HepG2 (cell line): ENCODE measurements at regions not wholly inside any gene's neighbourhood (a gene's known extent, or its start where the extent isn't known, plus 50 kb on each side); places are given as distances from the start of the nearest gene placed in this dataset.

Experiments used
- AGO2 ChIP-seq: fragments of 200-400 bp; formaldehyde crosslinking; optimal IDR thresholded peaks from 2 replicates; pipeline ENCODE3; 2017; ENCODE audit warnings: mild to moderate bottlenecking, low read depth, low read length, moderate library complexity
- BRD4 ChIP-seq: sonication (generic); formaldehyde crosslinking; IDR thresholded peaks from 2 replicates; pipeline ENCODE4 v1.4.0; 2020; ENCODE audit warnings: missing genetic modification reagents
- CBX1 ChIP-seq: IDR thresholded peaks from one replicate; pipeline ENCODE4 v1.6.1; 2016; ENCODE audit warnings: antibody characterized with exemption, low read depth
- CTCF ChIP-seq: sonication (generic); formaldehyde crosslinking; IDR thresholded peaks from 2 replicates; pipeline ENCODE4 v1.5.0; 2020; ENCODE audit warnings: mild to moderate bottlenecking, missing genetic modification reagents, moderate library complexity
- IRF1 ChIP-seq: sonication (generic); formaldehyde crosslinking; IDR thresholded peaks from 2 replicates; pipeline ENCODE4 v1.4.0; 2020; ENCODE audit warnings: low read depth, mild to moderate bottlenecking, missing genetic modification reagents
- MIXL1 ChIP-seq: IDR thresholded peaks from 2 replicates; pipeline ENCODE4 v1.6.1; 2016
- MTA3 ChIP-seq: sonication (generic); formaldehyde crosslinking; IDR thresholded peaks from 2 replicates; pipeline ENCODE4 v1.4.0; 2020; ENCODE audit warnings: missing genetic modification reagents
- MXD1 ChIP-seq: sonication (generic); formaldehyde crosslinking; IDR thresholded peaks from 2 replicates; pipeline ENCODE4 v1.4.0; 2020; ENCODE audit warnings: mild to moderate bottlenecking, missing genetic modification reagents
- NFIB ChIP-seq: sonication (generic); formaldehyde crosslinking; IDR thresholded peaks from 2 replicates; pipeline ENCODE4 v1.9.0; 2021; ENCODE audit warnings: missing genetic modification reagents, mild to moderate bottlenecking, borderline replicate concordance
- NPAS2 ChIP-seq: sonication (generic); formaldehyde crosslinking; IDR thresholded peaks from 2 replicates; pipeline ENCODE4 v1.8.0; 2022; ENCODE audit warnings: mild to moderate bottlenecking, missing genetic modification reagents, borderline replicate concordance
- RFXANK ChIP-seq: IDR thresholded peaks from 2 replicates; pipeline ENCODE4 v1.6.1; 2016
- SIN3B ChIP-seq: fragments of 150-350 bp; IDR thresholded peaks from 2 replicates; pipeline ENCODE4 v1.6.1; 2014; ENCODE audit warnings: low read length
- TBX3 ChIP-seq: fragments of 450-650 bp; IDR thresholded peaks from 2 replicates; pipeline ENCODE4 v1.6.1; 2017; ENCODE audit warnings: antibody characterized with exemption, mild to moderate bottlenecking, inconsistent platforms, borderline replicate concordance
- ZFY ChIP-seq: sonication (generic); formaldehyde crosslinking; IDR thresholded peaks from 2 replicates; pipeline ENCODE4 v1.4.0; 2020; ENCODE audit warnings: missing genetic modification reagents
- ZNF260 ChIP-seq: sonication (generic); formaldehyde crosslinking; IDR thresholded peaks from 2 replicates; pipeline ENCODE4 v1.4.0; 2020; ENCODE audit warnings: missing genetic modification reagents, low read depth, mild to moderate bottlenecking, borderline replicate concordance
- ZNF326 ChIP-seq: sonication (generic); formaldehyde crosslinking; IDR thresholded peaks from 2 replicates; pipeline ENCODE4 v1.4.0; 2020; ENCODE audit warnings: missing genetic modification reagents, borderline replicate concordance
- ZNF484 ChIP-seq: sonication (generic); formaldehyde crosslinking; IDR thresholded peaks from 2 replicates; pipeline ENCODE4 v1.5.1; 2020; ENCODE audit warnings: mild to moderate bottlenecking, low read depth, missing genetic modification reagents, borderline replicate concordance
- ZNF773 ChIP-seq: sonication (generic); formaldehyde crosslinking; IDR thresholded peaks from 2 replicates; pipeline ENCODE4 v1.4.0; 2020; ENCODE audit warnings: missing genetic modification reagents, borderline replicate concordance
- ZNF784 ChIP-seq: sonication (generic); formaldehyde crosslinking; IDR thresholded peaks from 2 replicates; pipeline ENCODE4 v1.5.1; 2020; ENCODE audit warnings: missing genetic modification reagents, mild to moderate bottlenecking, borderline replicate concordance
- TF ChIP-seq, protein P1 (sequence below): sonication (generic); formaldehyde crosslinking; IDR thresholded peaks from 2 replicates; pipeline ENCODE4 v1.5.1; 2020; ENCODE audit warnings: mild to moderate bottlenecking, missing genetic modification reagents, borderline replicate concordance
- TF ChIP-seq, protein P2 (sequence below): sonication (generic); formaldehyde crosslinking; IDR thresholded peaks from 2 replicates; pipeline ENCODE4 v1.4.0; 2020; ENCODE audit warnings: low read depth, missing genetic modification reagents

DNA sequence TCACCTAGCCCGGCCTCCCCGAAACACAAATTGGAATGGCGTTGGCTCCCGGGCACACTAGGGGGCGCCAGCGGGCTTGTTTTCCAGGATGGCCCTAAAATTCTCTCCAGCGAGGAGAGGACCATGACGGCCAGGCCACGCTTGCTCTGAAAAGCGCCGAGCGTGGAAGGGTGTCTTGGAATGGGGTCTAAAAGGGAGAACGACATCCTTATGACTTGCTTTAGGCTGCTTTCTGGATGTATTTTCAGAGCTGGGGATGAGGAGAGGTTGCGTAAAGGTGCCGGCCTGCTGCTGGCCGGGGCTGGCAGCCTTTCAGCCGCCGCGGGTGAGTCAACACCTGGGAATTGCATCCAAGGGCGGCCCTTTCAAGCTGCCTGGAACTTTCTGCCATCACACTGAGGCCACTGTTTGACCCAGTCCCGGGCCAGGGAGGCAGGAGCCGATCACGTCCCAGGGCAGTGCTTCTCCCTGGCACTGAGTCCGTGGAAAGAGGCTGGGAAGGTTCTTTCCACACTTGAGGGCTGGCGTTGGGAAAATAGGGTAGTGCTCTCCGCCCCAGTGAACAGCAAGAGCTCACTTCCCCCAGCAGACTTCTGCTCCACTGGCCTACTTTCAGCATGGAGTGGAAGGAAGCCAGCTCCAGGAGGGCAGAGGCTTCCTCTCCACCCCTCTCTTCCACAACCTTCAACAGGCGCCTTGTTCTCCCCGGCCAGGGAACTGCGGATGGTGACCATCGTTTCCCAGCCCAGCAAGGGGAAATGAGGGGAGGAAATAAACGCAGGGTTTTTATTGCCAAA is 216.2 kb downstream of the TTC8 start (continued):
- TF ChIP-seq ZNF784 (CRISPR knock-in tag) (no peak), SIN3B (no peak; the same call in 1 of the 2 replicates), MTA3 (CRISPR knock-in tag) (no peak), ZNF260 (CRISPR knock-in tag) (no peak), NPAS2 (CRISPR knock-in tag) (no peak), MIXL1 (CRISPR knock-in tag) (no peak; the same call in 1 of the 2 replicates), TBX3 (peak; percentile 70), IRF1 (CRISPR knock-in tag) (no peak), ZNF773 (CRISPR knock-in tag) (peak; percentile 40; the same call in 1 of the 2 replicates), MXD1 (no peak), CBX1 (peak; percentile 17), ZFY (CRISPR knock-in tag) (peak; percentile 75), NFIB (no peak), AGO2 (no peak), ZNF326 (CRISPR knock-in tag) (0 out of 2 replicates have a peak, but pooled peaks have one; percentile 32), RFXANK (CRISPR knock-in tag) (peak; percentile 31; the same call in 1 of the 2 replicates), CTCF (CRISPR knock-in tag) (peak; percentile 96), BRD4 (peak; percentile 62), ZNF484 (CRISPR knock-in tag) (no peak)
- TF ChIP-seq, protein P1, sequence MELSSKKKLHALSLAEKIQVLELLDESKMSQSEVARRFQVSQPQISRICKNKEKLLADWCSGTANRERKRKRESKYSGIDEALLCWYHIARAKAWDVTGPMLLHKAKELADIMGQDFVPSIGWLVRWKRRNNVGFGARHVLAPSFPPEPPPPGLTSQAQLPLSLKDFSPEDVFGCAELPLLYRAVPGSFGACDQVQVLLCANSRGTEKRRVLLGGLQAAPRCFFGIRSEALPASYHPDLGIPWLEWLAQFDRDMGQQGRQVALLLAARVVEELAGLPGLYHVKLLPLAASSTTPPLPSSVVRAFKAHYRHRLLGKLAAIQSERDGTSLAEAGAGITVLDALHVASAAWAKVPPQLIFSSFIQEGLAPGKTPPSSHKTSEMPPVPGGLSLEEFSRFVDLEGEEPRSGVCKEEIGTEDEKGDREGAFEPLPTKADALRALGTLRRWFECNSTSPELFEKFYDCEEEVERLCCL (CRISPR knock-in tag), result no peak; the same call in 1 of the 2 replicates
- TF ChIP-seq, protein P2, sequence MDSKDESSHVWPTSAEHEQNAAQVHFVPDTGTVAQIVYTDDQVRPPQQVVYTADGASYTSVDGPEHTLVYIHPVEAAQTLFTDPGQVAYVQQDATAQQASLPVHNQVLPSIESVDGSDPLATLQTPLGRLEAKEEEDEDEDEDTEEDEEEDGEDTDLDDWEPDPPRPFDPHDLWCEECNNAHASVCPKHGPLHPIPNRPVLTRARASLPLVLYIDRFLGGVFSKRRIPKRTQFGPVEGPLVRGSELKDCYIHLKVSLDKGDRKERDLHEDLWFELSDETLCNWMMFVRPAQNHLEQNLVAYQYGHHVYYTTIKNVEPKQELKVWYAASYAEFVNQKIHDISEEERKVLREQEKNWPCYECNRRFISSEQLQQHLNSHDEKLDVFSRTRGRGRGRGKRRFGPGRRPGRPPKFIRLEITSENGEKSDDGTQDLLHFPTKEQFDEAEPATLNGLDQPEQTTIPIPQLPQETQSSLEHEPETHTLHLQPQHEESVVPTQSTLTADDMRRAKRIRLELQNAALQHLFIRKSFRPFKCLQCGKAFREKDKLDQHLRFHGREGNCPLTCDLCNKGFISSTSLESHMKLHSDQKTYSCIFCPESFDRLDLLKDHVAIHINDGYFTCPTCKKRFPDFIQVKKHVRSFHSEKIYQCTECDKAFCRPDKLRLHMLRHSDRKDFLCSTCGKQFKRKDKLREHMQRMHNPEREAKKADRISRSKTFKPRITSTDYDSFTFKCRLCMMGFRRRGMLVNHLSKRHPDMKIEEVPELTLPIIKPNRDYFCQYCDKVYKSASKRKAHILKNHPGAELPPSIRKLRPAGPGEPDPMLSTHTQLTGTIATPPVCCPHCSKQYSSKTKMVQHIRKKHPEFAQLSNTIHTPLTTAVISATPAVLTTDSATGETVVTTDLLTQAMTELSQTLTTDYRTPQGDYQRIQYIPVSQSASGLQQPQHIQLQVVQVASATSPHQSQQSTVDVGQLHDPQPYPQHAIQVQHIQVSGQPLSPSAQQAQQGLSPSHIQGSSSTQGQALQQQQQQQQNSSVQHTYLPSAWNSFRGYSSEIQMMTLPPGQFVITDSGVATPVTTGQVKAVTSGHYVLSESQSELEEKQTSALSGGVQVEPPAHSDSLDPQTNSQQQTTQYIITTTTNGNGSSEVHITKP (CRISPR knock-in tag), result peak; percentile 67; the same call in 1 of the 2 replicates
